SU-DHL-6 (cell line): ENCODE measurements at regions not wholly inside any gene's neighbourhood (a gene's known extent, or its start where the extent isn't known, plus 50 kb on each side); places are given as distances from the start of the nearest gene placed in this dataset.

Experiments
- CTCF ChIP-seq: fragments of 200-600 bp; sonication (generic); IDR thresholded peaks from one replicate; pipeline ENCODE4 v1.5.1; 2017; ENCODE audit warnings: antibody characterized with exemption, mild to moderate bottlenecking, low read length, moderate library complexity; ENCODE audit not compliant: insufficient read depth, poor library complexity, severe bottlenecking
- EZH2phosphoT487 ChIP-seq: fragments of 200-600 bp; sonication (generic), shearing (Covaris generic); conservative IDR thresholded peaks from 2 replicates; pipeline ENCODE4 v1.6.1; 2018; ENCODE audit warnings: mild to moderate bottlenecking, antibody characterized with exemption, low read length, moderate library complexity, mixed read lengths

- TF ChIP-seq CTCF (no peak), EZH2phosphoT487 (no peak)
Observed at GRCh38 chr4:174088795-174089194, 194.7 kb downstream of the FBXO8 start.
